GM23248 (cell line): ENCODE measurements at regions not wholly inside any gene's neighbourhood (a gene's known extent, or its start where the extent isn't known, plus 50 kb on each side); places are given as distances from the start of the nearest gene placed in this dataset.
"Not testable (repeated sequence)": the region's sequence is repeated elsewhere in the genome, so short reads cannot be mapped to it uniquely, and the experiment has no call there.

Experiments used
- EZH2 ChIP-seq: fragments of 200-600 bp; sonication (generic); IDR thresholded peaks from 2 replicates; pipeline ENCODE4 v1.6.1; 2018; ENCODE audit warnings: antibody characterized with exemption, mild to moderate bottlenecking; ENCODE audit not compliant: insufficient read depth, poor library complexity, severe bottlenecking
- EZH2phosphoT487 ChIP-seq: fragments of 200-600 bp; sonication (generic); IDR thresholded peaks from 2 replicates; pipeline ENCODE4 v1.6.1; 2018; ENCODE audit warnings: antibody characterized with exemption, moderate library complexity, mild to moderate bottlenecking, low read depth; ENCODE audit not compliant: insufficient read depth

DNA sequence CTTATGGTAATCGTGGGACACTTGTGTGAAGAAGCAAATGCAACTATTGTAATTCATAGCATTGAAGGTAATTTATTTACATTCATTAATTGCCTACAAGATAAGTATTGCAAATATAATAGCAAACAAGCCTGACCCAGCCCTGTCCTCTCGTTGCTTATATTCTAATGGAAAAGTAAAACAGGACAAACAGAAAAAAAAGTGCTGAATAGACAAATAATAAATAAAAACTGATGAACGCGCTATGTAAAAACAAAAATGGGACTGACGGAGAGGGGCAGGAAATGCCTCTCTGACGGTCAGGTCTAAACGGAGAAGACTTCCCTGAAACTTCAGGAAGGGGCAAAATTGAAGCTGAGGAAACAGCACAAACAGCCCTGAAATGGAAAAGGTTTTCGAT is 284.9 kb upstream of the FRG1 start:
- TF ChIP-seq EZH2, EZH2phosphoT487: not testable (repeated sequence)
